ENCODE measurements at regions not wholly inside any gene's neighbourhood (a gene's known extent, or its start where the extent isn't known, plus 50 kb on each side); places are given as distances from the start of the nearest gene placed in this dataset.
"Not testable (repeated sequence)": the region's sequence is repeated elsewhere in the genome, so short reads cannot be mapped to it uniquely, and the experiment has no call there.

- DNase-seq = no peak
Observed at GRCh38 chr1:43039228-43040055, 80.8 kb upstream of the SLC2A1 start.

DNA sequence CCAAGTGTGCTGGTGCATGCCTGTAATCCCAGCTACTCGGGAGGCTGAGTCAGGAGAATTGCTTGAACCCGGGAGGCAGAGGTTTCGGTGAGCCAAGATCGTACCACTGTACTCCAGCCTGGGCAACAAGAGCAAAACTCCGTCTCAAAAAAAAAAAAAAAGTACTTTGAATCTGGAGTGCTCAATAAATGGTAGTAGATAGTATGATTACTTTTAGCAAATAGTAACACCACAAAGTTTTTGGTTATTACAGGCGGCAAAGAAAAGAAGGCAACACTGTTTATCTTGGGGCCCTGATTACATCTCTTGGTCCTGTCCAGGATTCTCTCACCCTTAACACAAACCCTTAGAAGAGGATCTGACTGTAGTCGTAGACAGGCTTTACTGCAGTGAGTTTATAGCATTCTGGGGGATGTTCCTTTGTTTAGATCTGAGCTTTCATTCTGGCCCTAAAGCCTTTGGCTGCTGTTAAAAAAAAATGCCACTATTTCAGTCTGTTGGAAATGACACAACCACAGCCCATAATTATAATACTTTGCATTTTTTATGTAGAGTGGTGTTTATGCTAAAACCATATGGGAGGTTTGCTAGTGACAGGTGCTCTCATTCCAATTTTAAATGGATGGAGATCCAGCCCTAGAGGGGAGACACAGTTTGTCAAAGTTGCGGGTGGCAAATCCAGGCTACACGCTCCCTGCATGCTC is 79.7 kb upstream of the SLC2A1 start:
- no peak for DNase-seq

- DNase-seq = no peak
Observed at GRCh38 chr1:43037466-43037865, 78.8 kb upstream of the SLC2A1 start.

GRCh38 chr1:43036932-43037331 is 78.3 kb upstream of the SLC2A1 start:
- no peak for DNase-seq

DNA sequence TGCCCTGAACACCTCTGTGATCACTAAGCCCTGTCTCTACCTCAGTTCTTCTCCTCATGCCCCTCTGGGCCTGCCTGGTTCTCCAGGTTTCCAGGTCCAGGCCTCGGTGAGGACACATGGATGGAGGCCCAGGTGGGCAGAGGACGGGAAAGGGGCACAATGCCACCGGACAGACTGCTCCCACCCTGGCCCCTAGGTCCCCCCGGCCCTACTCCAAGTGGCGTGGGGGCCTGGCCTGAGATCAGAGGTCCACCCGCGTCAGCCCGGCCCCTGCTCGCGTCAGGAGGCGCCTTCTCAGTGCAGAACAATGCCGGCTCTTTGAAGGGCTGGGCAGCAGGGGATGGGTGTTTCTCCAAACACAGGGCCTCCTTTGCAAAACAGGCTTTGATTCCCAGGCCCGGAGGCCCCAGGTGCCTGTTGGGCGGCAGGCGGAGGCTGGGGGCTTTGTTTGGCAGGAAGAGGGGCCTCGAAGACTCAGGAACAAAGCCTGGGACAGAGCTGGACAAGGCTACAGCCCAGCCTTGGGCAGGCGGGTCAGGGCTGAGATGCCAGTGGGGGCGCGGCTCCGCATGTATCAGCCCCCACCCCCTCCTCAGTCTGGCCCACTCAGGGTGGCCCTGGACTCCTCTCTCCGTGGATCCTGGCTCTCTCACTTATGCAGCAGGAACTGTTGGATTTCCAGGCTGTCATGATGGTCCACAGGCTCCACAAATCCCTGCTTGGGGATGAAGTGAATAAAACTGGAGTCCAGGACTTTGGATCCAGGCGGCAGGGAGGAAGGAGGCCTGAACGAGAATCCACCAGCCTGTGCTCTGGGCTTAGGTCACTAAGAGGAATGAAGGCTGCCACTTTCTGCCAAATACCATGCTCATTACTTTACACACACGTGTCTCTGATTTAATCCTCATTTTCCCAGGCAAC is 77.4 kb upstream of the SLC2A1 start:
- DNase-seq = no peak

- no peak for DNase-seq
Observed at GRCh38 chr1:43034778-43035177, 76.1 kb upstream of the SLC2A1 start.

GRCh38 chr1:43034195-43034658 is 75.6 kb upstream of the SLC2A1 start:
- no peak for DNase-seq

GRCh38 chr1:43031316-43032203 is 72.9 kb upstream of the SLC2A1 start:
- DNase-seq = no peak

- DNase-seq = no peak
Observed at GRCh38 chr1:43024905-43025304, 66.2 kb upstream of the SLC2A1 start.

GRCh38 chr1:43021547-43022474 is 63.1 kb upstream of the SLC2A1 start:
- DNase-seq = no peak

DNA sequence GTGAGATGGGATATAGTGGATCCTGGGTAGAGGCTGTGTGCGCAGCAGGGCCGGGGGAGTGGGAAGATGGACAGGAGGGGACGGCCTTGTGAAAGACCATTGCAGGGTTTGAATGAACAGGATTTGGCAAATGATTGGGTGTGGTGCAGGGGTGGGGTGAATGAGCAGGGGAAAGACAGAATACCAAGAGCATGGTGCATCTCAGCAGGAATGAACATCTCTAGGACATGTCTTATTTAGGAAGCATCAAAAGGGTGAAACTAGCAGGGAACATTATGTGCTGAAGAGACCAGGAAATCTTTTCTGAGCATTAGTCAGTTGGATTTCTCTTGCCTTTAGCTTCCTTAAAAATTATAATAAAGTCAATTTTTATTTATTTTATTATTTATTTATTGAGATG is 60.6 kb upstream of the SLC2A1 start:
- DNase-seq = no peak

DNA sequence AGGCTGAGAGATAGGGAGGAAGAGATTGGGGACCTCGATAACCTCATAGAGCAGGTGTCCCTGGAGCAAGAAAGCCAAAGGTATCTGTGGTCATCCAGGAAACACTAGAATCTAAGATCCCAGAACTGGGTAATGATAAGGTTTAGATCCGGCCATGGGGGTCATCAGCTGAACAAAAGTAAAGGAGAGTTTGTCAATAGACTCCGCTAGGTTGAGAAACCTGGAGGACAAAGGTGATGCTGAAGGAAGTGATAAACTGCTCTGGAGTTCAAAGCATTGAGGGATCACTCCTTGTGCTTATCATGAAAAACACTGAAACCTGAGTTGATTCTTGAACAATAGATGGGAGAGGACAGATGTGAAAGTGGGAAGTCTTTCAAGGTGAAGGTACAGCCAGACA is 59.5 kb upstream of the SLC2A1 start:
- no peak for DNase-seq

- DNase-seq = no peak
Observed at GRCh38 chr1:43015269-43015668, 56.6 kb upstream of the SLC2A1 start.

- DNase-seq = not testable (repeated sequence)
Observed at GRCh38 chr1:43014579-43014978, 55.9 kb upstream of the SLC2A1 start.

DNA sequence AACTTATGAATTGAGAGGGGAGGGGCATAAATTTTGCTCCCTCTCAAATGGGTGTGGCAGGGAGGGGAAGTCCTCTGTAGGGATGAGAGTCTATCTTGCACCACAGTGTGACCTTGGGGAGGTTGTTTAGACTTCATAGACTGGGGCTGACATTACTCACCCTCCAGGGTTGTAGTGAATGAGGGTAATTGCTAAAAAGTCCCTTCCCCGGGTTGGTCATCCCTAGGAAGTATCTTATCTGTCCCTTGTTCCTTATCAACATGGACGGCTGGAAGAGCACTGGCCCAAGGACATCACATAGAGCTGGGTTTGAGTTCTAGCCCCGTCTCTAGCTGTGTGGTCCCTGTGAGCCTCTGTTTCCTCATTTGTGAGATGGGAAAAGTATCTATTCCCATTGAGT is 52.4 kb upstream of the SLC2A1 start:
- no peak for DNase-seq

- DNase-seq = no peak
Observed at GRCh38 chr1:43009274-43009673, 50.6 kb upstream of the SLC2A1 start.

GRCh38 chr1:43008115-43009060 is 49.7 kb upstream of the SLC2A1 start:
- DNase-seq = no peak

Measured in activated gamma-delta T cell (primary cell).